B cell (primary cell): ENCODE measurements at regions not wholly inside any gene's neighbourhood (a gene's known extent, or its start where the extent isn't known, plus 50 kb on each side); places are given as distances from the start of the nearest gene placed in this dataset.

Source experiments
- CTCF ChIP-seq: fragments of 200-600 bp; IDR thresholded peaks from one replicate; pipeline ENCODE4 v1.8.0; 2022; ENCODE audit warnings: antibody characterized with exemption, mild to moderate bottlenecking
- EZH2 ChIP-seq: IDR thresholded peaks from 2 replicates; pipeline ENCODE4 v1.6.1; 2012; ENCODE audit warnings: borderline replicate concordance, low read depth, mild to moderate bottlenecking, moderate library complexity, low read length; ENCODE audit not compliant: insufficient read depth, poor library complexity, severe bottlenecking

- TF ChIP-seq EZH2 (no peak), CTCF (no peak)
These were observed 479.0 kb upstream of the GRID2 start for GRCh38 chr4:91824773-91825172.
